HG02571 (cell line): ENCODE measurements at regions not wholly inside any gene's neighbourhood (a gene's known extent, or its start where the extent isn't known, plus 50 kb on each side); places are given as distances from the start of the nearest gene placed in this dataset.

Source experiments
- ATAC-seq: cut with Tn5 transposase; IDR thresholded peaks from one replicate; pipeline ENCODE4 v1.9.1; 2021; ENCODE audit warnings: mild to moderate bottlenecking, moderate library complexity; ENCODE audit not compliant: unreplicated experiment

DNA sequence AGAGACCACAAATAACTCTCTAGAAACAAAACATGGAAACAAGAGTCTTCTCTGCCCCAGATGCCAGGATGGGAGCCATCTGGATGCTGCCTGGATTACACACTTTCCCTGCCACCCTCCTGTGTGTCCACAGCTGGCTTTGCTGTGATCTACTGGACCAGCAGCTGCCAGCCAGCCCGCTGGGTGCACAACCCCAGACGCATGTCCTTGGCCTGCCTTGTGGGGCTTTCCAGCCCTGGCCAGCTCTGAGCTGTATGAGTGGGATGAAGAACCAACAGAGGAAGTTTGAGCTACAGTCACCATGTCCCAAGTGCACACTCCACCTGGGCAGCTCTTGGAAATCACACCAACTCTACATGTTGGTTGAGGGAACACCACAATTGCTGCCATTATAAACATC lies 57.0 kb upstream of the TNRC6C start:
- ATAC-seq: no peak

DNA sequence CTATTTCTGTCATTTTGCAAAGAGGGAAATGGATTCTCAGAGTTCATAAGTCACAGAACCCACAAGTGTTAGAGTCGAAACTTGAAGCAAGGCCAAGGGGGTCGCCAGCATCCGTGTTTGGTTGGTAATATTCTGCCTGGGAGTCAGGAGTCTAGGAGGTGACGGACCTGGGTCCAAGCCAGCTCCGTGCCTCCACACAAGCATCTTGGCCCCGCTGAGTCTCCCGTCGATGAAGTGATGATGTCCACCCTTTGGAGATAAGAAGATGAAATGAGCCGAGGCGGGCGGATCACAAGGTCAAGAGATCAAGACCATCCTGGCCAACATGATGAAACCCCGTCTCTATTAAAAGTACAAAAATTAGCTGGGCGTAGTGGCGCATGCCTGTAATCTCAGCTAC lies 53.2 kb upstream of the TNRC6C start:
- no peak for ATAC-seq

DNA sequence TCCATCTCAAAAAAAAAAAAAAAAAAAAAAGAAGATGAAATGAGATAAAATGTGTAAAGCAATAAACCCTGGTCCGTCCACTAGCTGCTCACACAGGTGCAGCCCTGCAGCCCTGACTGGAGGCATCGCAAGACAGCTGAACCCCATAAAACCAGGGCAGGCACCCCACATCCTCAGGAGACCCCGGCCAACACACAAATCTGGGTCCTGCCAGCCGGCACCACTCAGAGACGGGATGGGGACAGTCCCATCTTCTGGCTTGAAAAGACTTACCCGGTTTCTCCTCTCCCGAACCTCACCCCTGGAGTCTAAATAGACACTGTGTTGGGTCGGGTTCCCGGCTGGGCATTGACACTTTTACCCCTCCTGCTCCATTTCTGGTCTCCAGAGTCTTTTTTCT lies 52.7 kb upstream of the TNRC6C start:
- no peak for ATAC-seq

DNA sequence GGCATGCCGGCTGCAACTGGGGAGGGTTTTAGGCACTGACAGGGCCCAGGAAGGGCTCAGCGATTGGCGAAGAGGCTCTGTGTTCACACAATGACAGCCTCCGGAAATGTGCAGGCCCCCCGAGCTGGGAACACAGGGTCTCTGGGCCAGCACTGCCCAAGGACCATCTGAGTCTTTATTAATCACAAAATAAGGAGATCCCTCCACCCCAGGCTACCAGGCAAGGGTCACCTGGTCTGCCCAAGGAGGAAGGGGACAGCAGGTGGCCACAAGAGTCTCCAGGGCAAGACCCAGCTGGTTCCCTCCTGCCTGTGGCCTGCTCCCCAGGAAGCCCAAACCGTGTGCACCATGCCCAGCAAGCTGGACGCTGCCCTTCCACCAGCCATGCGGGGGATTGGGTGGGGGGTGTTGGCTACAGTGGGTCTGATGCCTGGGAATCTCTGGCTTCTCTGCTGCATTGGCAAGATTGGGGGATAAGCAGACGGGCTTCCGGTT lies 52.1 kb upstream of the TNRC6C start:
- no peak for ATAC-seq

DNA sequence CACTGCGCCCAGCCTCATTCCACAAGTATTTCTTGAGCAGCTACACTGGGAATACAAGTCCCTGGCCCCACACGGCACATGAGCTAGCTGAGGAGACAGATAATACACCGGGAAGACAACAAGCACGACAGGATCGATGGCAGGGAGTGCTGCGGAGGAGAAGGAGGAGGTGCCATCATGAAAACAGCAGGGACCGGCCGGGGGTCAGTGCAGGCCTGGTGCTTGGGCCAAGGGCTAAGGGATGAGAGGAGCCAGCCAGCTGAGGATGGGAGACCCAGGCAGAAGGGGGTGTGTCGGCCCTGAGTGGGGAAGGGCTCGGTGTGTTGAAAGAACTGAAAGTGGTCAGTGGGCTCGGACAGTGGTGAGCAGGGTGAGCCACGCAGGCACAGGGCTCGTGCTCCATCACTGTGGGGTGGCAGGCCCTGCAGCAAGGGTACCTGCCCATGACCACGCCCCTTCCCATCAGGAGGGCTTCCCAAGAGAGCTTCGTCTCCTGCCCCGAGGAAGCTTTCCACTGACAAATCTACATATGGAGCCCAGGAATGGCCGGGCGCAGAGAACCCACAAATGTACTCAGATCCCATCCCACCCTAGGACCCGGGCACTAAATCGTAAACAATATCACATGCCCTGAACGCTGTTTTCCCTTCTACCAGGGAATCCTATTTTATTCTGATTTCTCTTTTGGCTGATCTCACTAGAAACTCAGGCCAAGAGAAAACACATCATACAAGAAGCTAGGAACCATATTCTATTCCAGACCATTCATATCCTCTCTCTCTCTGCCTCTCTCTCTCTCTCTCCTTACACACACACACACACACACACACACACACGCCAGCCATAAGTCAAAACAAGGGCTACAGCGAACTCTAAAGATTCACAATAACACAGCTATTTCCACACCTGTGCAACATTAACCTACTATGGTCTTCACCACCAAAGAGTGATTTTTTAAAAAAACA lies 50.7 kb upstream of the TNRC6C start:
- no peak for ATAC-seq

DNA sequence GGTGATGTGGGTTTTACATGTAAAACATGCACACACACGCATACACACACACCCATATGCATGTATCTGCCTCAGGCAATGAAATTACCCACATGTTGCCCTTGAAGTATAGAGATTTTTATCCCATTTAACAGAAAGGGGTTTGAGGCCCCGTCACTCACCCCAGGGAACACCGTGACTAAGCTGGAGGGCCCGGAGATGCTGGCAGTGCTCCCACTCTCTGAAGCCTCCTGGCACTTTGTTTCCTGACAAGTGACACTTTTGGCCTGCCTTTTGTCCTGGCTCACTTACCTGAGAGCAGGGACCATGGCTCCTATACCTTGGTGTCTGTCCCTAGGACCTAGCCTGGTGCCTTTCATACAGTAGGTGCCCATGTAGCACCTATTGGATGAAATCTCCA lies 50.0 kb upstream of the TNRC6C start:
- no peak for ATAC-seq
